B cell (primary cell): ENCODE measurements at regions not wholly inside any gene's neighbourhood (a gene's known extent, or its start where the extent isn't known, plus 50 kb on each side); places are given as distances from the start of the nearest gene placed in this dataset.

ENCODE experiments used
- CTCF ChIP-seq: fragments of 200-600 bp; IDR thresholded peaks from one replicate; pipeline ENCODE4 v1.8.0; 2022; ENCODE audit warnings: antibody characterized with exemption, mild to moderate bottlenecking
- EZH2 ChIP-seq: IDR thresholded peaks from 2 replicates; pipeline ENCODE4 v1.6.1; 2012; ENCODE audit warnings: borderline replicate concordance, low read depth, mild to moderate bottlenecking, moderate library complexity, low read length; ENCODE audit not compliant: insufficient read depth, poor library complexity, severe bottlenecking

- TF ChIP-seq CTCF (no peak), EZH2 (no peak)
These were observed 164.0 kb upstream of the SYT1 start for GRCh38 chr12:78700565-78700964.
